WTC11 (cell line): ENCODE measurements at regions not wholly inside any gene's neighbourhood (a gene's known extent, or its start where the extent isn't known, plus 50 kb on each side); places are given as distances from the start of the nearest gene placed in this dataset.

Experiments used
- ATAC-seq: fragments of 200-7000 bp; cut with Tn5 transposase; 2 replicates; pipeline ENCODE4 v1.10.0; 2021; ENCODE audit warnings: mild to moderate bottlenecking, moderate library complexity
- CTCF ChIA-PET: fragments of 300-600 bp; sonication (Branson Sonifier 250); formaldehyde crosslinking; loops from one replicate; lab custom pipeline; 2021; ENCODE audit warnings: antibody characterized with exemption; lab: Charles Lee
- POLR2A ChIA-PET: fragments of 350-600 bp; sonication (Branson Sonifier 250); formaldehyde crosslinking; loops from one replicate; lab custom pipeline; 2021; ENCODE audit warnings: antibody characterized with exemption; lab: Charles Lee
- DNase-seq: peaks from one replicate; pipeline ENCODE4 v3.0.0; 2021; ENCODE audit warnings: low spot score
- H3K27ac Mint-ChIP-seq: 2 replicates; pipeline ENCODE4 v1.8.0; 2021; ENCODE audit warnings: mixed read lengths
- H3K27me3 Mint-ChIP-seq: 2 replicates; pipeline ENCODE4 v1.8.0; 2021; ENCODE audit warnings: low read depth, mild to moderate bottlenecking, moderate library complexity, mixed read lengths
- H3K36me3 Mint-ChIP-seq: 2 replicates; pipeline ENCODE4 v1.8.0; 2021; ENCODE audit warnings: mixed read lengths
- H3K4me1 Mint-ChIP-seq: 2 replicates; pipeline ENCODE4 v1.8.0; 2022; ENCODE audit warnings: mixed read lengths
- H3K4me3 Mint-ChIP-seq: 2 replicates; pipeline ENCODE4 v1.8.0; 2021; ENCODE audit warnings: mild to moderate bottlenecking, moderate library complexity, mixed read lengths
- H3K9me3 Mint-ChIP-seq: 2 replicates; pipeline ENCODE4 v1.8.0; 2021; ENCODE audit warnings: mixed read lengths
- ESRRA ChIP-seq: sonication (generic); formaldehyde crosslinking; IDR thresholded peaks from 2 replicates; pipeline ENCODE4 v1.8.1; 2022; ENCODE audit warnings: mild to moderate bottlenecking, missing genetic modification reagents, borderline replicate concordance
- FOXK1 ChIP-seq: sonication (generic); formaldehyde crosslinking; IDR thresholded peaks from 2 replicates; pipeline ENCODE4 v1.8.0; 2022; ENCODE audit warnings: mild to moderate bottlenecking, moderate library complexity, missing genetic modification reagents
- FOXP1 ChIP-seq: sonication (generic); formaldehyde crosslinking; IDR thresholded peaks from 2 replicates; pipeline ENCODE4 v1.8.0; 2022; ENCODE audit warnings: missing genetic modification reagents, mild to moderate bottlenecking, moderate library complexity, borderline replicate concordance
- GABPB1 ChIP-seq: sonication (generic); formaldehyde crosslinking; IDR thresholded peaks from 2 replicates; pipeline ENCODE4 v1.8.1; 2023; ENCODE audit warnings: mild to moderate bottlenecking, missing genetic modification reagents
- IRF2 ChIP-seq: sonication (generic); formaldehyde crosslinking; IDR thresholded peaks from 2 replicates; pipeline ENCODE4 v1.8.0; 2022; ENCODE audit warnings: low read depth, missing genetic modification reagents, borderline replicate concordance
- MXD4 ChIP-seq: fragments of 250-450 bp; sonication (Bioruptor Pico); IDR thresholded peaks from 2 replicates; pipeline ENCODE4 v1.8.0; 2021; ENCODE audit warnings: mild to moderate bottlenecking, moderate library complexity, borderline replicate concordance
- NR2C2 ChIP-seq: sonication (generic); formaldehyde crosslinking; IDR thresholded peaks from 2 replicates; pipeline ENCODE4 v1.8.0; 2022; ENCODE audit warnings: mild to moderate bottlenecking, missing genetic modification reagents
- NR3C1 ChIP-seq: sonication (generic); formaldehyde crosslinking; conservative IDR thresholded peaks from 2 replicates; pipeline ENCODE4 v1.8.1; 2023; ENCODE audit warnings: low read depth, mild to moderate bottlenecking, missing genetic modification reagents
- OVOL2 ChIP-seq: fragments of 250-450 bp; sonication (Bioruptor Pico); IDR thresholded peaks from 2 replicates; pipeline ENCODE4 v1.9.0; 2021; ENCODE audit warnings: mild to moderate bottlenecking, borderline replicate concordance
- SMAD3 ChIP-seq: sonication (generic); formaldehyde crosslinking; IDR thresholded peaks from 2 replicates; pipeline ENCODE4 v1.8.0; 2022; ENCODE audit warnings: missing genetic modification reagents, mild to moderate bottlenecking, borderline replicate concordance
- SOX15 ChIP-seq: fragments of 250-450 bp; sonication (Bioruptor Pico); IDR thresholded peaks from 2 replicates; pipeline ENCODE4 v1.9.0; 2021; ENCODE audit warnings: mild to moderate bottlenecking
- TCF7 ChIP-seq: sonication (generic); formaldehyde crosslinking; IDR thresholded peaks from 2 replicates; pipeline ENCODE4 v1.8.0; 2022; ENCODE audit warnings: mild to moderate bottlenecking, low read depth, missing genetic modification reagents, moderate library complexity
- ZNF263 ChIP-seq: sonication (generic); formaldehyde crosslinking; IDR thresholded peaks from 2 replicates; pipeline ENCODE4 v1.8.1; 2022; ENCODE audit warnings: low read depth, mild to moderate bottlenecking, moderate library complexity, missing genetic modification reagents
- TF ChIP-seq, protein P1 (sequence below): sonication (generic); formaldehyde crosslinking; IDR thresholded peaks from 2 replicates; pipeline ENCODE4 v1.8.1; 2022; ENCODE audit warnings: low read depth, mild to moderate bottlenecking, moderate library complexity, missing genetic modification reagents, borderline replicate concordance
- TF ChIP-seq, protein P2 (sequence below): sonication (generic); formaldehyde crosslinking; IDR thresholded peaks from 2 replicates; pipeline ENCODE4 v1.8.0; 2022; ENCODE audit warnings: mild to moderate bottlenecking, missing genetic modification reagents
- TF ChIP-seq, protein P3 (sequence below): sonication (generic); formaldehyde crosslinking; IDR thresholded peaks from 2 replicates; pipeline ENCODE4 v1.8.1; 2022; ENCODE audit warnings: mild to moderate bottlenecking, moderate library complexity, missing genetic modification reagents
- TF ChIP-seq, protein P4 (sequence below): fragments of 250-450 bp; sonication (Bioruptor Pico); IDR thresholded peaks from 2 replicates; pipeline ENCODE4 v1.8.0; 2021; ENCODE audit warnings: mild to moderate bottlenecking
- TF ChIP-seq, protein P5 (sequence below): fragments of 250-450 bp; sonication (Bioruptor Pico); IDR thresholded peaks from 2 replicates; pipeline ENCODE4 v2.1.2; 2022; ENCODE audit warnings: mild to moderate bottlenecking, moderate library complexity
- TF ChIP-seq, protein P6 (sequence below): fragments of 250-450 bp; sonication (Bioruptor Pico); IDR thresholded peaks from 2 replicates; pipeline ENCODE4 v1.9.0; 2021; ENCODE audit warnings: mild to moderate bottlenecking
- TF ChIP-seq, protein P7 (sequence below): sonication (generic); formaldehyde crosslinking; IDR thresholded peaks from 2 replicates; pipeline ENCODE4 v1.8.1; 2023; ENCODE audit warnings: mild to moderate bottlenecking, missing genetic modification reagents, moderate library complexity

- TF ChIP-seq MXD4 (CRISPR knock-in tag): no peak
- no peak for TF ChIP-seq SMAD3 (CRISPR knock-in tag)
- TF ChIP-seq, protein P1, sequence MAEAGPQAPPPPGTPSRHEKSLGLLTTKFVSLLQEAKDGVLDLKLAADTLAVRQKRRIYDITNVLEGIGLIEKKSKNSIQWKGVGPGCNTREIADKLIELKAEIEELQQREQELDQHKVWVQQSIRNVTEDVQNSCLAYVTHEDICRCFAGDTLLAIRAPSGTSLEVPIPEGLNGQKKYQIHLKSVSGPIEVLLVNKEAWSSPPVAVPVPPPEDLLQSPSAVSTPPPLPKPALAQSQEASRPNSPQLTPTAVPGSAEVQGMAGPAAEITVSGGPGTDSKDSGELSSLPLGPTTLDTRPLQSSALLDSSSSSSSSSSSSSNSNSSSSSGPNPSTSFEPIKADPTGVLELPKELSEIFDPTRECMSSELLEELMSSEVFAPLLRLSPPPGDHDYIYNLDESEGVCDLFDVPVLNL (CRISPR knock-in tag): no peak
These were observed 295.8 kb downstream of the IPO8 start (continued) for GRCh38 chr12:30399859-30400258.

DNA sequence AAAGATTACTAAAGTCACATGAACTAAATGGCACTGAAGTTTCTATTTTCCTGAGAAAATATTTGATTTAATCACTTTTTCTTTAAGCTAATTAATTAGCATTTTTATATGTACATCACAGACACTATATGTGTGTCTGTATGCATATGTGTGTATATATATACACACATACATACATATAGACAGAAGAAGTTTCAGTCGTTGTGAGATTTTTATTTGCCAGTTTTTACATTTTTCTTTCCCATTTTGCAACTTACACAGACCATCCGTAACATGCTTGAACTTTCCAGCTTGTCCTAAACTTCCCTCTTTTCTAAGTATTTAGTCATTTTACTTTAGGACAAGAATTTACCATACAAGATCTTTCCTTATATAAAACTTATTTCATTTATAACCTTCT lies 299.1 kb downstream of the IPO8 start:
- Mint-ChIP-seq H3K4me3 (no peak overlapping the region), H3K9me3 (peaks cover 77% of the 10 kb centered on the region), H3K27me3 (peaks cover 8% of the 10 kb centered on the region), H3K4me1 (no peaks in the 10 kb centered on the region), H3K27ac (no peak overlapping the region), H3K36me3 (peaks cover 77% of the 10 kb centered on the region)
- CTCF ChIA-PET: no interaction called here
- DNase-seq (no peak), ATAC-seq (no peak)
- TF ChIP-seq FOXK1 (CRISPR knock-in tag): no peak
- no peak for TF ChIP-seq IRF2 (CRISPR knock-in tag)
- TF ChIP-seq, protein P2, sequence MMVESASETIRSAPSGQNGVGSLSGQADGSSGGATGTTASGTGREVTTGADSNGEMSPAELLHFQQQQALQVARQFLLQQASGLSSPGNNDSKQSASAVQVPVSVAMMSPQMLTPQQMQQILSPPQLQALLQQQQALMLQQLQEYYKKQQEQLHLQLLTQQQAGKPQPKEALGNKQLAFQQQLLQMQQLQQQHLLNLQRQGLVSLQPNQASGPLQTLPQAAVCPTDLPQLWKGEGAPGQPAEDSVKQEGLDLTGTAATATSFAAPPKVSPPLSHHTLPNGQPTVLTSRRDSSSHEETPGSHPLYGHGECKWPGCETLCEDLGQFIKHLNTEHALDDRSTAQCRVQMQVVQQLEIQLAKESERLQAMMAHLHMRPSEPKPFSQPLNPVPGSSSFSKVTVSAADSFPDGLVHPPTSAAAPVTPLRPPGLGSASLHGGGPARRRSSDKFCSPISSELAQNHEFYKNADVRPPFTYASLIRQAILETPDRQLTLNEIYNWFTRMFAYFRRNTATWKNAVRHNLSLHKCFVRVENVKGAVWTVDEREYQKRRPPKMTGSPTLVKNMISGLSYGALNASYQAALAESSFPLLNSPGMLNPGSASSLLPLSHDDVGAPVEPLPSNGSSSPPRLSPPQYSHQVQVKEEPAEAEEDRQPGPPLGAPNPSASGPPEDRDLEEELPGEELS (CRISPR knock-in tag): no peak
- TF ChIP-seq, protein P3, sequence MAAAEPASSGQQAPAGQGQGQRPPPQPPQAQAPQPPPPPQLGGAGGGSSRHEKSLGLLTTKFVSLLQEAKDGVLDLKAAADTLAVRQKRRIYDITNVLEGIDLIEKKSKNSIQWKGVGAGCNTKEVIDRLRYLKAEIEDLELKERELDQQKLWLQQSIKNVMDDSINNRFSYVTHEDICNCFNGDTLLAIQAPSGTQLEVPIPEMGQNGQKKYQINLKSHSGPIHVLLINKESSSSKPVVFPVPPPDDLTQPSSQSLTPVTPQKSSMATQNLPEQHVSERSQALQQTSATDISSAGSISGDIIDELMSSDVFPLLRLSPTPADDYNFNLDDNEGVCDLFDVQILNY (CRISPR knock-in tag): no peak
- TF ChIP-seq TCF7 (CRISPR knock-in tag): no peak
- TF ChIP-seq SOX15 (CRISPR knock-in tag): no peak
- TF ChIP-seq, protein P4, sequence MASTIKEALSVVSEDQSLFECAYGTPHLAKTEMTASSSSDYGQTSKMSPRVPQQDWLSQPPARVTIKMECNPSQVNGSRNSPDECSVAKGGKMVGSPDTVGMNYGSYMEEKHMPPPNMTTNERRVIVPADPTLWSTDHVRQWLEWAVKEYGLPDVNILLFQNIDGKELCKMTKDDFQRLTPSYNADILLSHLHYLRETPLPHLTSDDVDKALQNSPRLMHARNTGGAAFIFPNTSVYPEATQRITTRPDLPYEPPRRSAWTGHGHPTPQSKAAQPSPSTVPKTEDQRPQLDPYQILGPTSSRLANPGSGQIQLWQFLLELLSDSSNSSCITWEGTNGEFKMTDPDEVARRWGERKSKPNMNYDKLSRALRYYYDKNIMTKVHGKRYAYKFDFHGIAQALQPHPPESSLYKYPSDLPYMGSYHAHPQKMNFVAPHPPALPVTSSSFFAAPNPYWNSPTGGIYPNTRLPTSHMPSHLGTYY (CRISPR knock-in tag): no peak
- TF ChIP-seq GABPB1 (CRISPR knock-in tag): no peak
- TF ChIP-seq FOXP1: no peak
- TF ChIP-seq, protein P5, sequence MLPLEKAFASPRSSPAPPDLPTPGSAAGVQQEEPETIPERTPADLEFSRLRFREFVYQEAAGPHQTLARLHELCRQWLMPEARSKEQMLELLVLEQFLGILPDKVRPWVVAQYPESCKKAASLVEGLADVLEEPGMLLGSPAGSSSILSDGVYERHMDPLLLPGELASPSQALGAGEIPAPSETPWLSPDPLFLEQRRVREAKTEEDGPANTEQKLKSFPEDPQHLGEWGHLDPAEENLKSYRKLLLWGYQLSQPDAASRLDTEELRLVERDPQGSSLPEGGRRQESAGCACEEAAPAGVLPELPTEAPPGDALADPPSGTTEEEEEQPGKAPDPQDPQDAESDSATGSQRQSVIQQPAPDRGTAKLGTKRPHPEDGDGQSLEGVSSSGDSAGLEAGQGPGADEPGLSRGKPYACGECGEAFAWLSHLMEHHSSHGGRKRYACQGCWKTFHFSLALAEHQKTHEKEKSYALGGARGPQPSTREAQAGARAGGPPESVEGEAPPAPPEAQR (CRISPR knock-in tag): no peak
- TF ChIP-seq SMAD3 (CRISPR knock-in tag): no peak
- POLR2A ChIA-PET: no interaction called here

- Mint-ChIP-seq H3K27me3 (peaks cover 8% of the 10 kb centered on the region), H3K4me1 (no peaks in the 10 kb centered on the region), H3K27ac (no peak overlapping the region), H3K9me3 (peaks cover 82% of the 10 kb centered on the region)
- CTCF ChIA-PET: no interaction called here
- POLR2A ChIA-PET: no interaction called here
- TF ChIP-seq, protein P1 (CRISPR knock-in tag): no peak
- TF ChIP-seq ZNF263 (no peak), ESRRA (CRISPR knock-in tag) (no peak), OVOL2 (CRISPR knock-in tag) (no peak), NR3C1 (CRISPR knock-in tag) (no peak), NR2C2 (CRISPR knock-in tag) (no peak)
- TF ChIP-seq, protein P3 (CRISPR knock-in tag): no peak
- TF ChIP-seq, protein P6, sequence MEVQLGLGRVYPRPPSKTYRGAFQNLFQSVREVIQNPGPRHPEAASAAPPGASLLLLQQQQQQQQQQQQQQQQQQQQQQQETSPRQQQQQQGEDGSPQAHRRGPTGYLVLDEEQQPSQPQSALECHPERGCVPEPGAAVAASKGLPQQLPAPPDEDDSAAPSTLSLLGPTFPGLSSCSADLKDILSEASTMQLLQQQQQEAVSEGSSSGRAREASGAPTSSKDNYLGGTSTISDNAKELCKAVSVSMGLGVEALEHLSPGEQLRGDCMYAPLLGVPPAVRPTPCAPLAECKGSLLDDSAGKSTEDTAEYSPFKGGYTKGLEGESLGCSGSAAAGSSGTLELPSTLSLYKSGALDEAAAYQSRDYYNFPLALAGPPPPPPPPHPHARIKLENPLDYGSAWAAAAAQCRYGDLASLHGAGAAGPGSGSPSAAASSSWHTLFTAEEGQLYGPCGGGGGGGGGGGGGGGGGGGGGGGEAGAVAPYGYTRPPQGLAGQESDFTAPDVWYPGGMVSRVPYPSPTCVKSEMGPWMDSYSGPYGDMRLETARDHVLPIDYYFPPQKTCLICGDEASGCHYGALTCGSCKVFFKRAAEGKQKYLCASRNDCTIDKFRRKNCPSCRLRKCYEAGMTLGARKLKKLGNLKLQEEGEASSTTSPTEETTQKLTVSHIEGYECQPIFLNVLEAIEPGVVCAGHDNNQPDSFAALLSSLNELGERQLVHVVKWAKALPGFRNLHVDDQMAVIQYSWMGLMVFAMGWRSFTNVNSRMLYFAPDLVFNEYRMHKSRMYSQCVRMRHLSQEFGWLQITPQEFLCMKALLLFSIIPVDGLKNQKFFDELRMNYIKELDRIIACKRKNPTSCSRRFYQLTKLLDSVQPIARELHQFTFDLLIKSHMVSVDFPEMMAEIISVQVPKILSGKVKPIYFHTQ (CRISPR knock-in tag): no peak
- TF ChIP-seq, protein P7, sequence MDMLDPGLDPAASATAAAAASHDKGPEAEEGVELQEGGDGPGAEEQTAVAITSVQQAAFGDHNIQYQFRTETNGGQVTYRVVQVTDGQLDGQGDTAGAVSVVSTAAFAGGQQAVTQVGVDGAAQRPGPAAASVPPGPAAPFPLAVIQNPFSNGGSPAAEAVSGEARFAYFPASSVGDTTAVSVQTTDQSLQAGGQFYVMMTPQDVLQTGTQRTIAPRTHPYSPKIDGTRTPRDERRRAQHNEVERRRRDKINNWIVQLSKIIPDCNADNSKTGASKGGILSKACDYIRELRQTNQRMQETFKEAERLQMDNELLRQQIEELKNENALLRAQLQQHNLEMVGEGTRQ (CRISPR knock-in tag): no peak
- TF ChIP-seq, all 79 proteins: peak for 0
- no peak for DNase-seq
- ATAC-seq: no peak
- no peak overlapping the region for H3K4me3 Mint-ChIP-seq
- peaks cover 84% of the 10 kb centered on the region for H3K36me3 Mint-ChIP-seq
These were observed 300.5 kb downstream of the IPO8 start for GRCh38 chr12:30395190-30395589.
